Endometrial microvascular endothelial cells (primary cell): ENCODE measurements at regions not wholly inside any gene's neighbourhood (a gene's known extent, or its start where the extent isn't known, plus 50 kb on each side); places are given as distances from the start of the nearest gene placed in this dataset.

Experiments used
- in situ Hi-C: cut with HindIII; loops from 2 replicates; pipeline ENCODE4 v1.10.0; 2017; ENCODE audit warnings: low sequenced_read_pairs, low pct_unique_long_range_greater_than_20kb; ENCODE audit errors: inconsistent ontology term

DNA sequence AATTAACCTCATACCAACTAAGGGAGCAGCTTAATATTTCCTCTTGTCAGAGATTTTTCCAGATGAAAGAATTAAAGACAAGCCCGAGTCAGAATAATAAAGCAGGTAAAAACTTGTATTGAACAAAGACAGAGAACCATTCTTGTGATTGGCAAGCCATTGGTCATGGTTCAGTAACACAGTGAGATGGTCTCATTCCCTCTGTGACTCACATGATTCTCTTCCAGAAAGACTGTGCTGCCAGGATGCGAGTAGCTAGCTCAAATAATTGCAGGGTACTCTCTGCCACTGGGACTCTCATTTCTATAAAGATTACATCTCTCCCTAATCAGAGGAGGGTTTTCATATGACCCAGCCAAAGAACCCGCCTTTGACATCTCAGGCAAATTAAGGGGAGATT is 179.4 kb downstream of the PHLDA1 start:
- in situ Hi-C loops, result no loop called here

DNA sequence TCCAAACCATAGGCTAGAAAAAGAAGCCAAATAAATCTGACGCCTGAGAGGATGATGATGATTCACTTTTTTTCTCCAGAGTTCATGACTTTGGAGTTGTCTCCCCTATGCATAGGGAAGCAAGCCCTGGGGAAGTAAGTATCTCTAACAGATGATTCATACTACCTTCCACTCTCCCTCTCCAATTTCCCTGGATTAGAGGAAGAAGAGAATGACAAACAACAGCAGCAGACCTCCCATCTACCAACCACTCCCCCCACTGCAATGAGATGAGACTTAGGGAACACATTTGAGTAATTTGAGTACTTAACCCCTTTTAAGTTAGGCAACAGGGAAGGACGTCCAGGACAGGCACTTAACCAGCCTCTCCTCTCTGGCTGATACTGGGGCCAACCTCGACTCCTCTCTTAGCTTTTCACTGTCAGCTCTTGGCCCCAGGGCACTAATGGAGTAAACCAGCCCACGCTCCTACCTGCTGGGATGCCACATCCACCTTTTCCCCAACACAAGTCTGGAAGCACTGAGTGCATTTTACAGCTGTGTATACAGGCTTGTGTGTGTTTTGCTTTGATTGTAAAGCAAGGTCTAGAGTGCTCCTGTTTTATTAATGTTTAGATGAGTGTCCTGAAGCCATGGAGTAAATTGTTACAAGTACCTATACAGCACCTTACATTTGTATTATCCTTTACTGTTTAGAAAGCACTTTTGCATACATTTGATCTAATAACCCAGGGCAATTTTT is 180.7 kb downstream of the PHLDA1 start:
- in situ Hi-C loops, result no loop called here

DNA sequence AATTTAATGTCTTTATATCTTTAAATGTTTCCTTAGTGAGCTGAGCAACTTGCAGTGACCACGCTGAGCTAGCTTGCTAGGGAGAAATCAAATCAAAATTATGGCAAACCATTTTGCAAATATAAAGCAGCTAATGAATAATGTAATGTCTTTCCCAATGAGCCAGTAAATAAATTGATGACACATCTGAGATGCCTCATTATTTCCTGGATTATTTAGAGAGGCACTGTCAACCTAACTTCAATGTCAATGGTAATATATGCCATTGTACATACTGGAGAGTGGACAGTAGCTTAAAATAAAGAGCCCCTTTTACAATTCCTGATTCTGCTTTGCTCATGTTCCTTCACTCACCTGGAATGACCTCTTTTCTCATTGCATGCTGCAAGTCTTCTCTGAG is 182.6 kb downstream of the PHLDA1 start:
- in situ Hi-C loops, result no loop called here

DNA sequence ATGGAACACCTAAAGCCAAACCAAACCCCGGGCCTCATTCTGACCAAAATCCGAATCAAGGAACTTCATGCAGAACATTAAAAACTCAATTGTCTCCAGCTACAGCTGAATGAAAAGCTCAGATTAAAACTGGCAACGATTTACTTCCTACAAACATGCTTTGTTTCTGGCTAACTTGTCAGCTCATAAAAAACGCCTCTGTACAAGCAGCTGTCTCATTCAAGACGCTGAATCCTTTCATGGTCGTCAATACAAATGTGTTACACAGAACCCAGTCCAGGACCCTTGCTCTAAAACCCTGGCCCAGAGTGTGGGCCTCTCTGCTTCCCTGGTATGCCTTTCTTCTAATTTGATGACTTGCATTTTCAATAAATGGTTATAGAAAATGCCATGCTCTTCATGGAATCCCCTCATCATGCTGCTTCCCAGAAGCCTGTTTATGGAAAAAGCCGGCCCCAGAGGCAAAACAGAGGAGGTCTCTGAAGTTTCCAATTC is 183.1 kb downstream of the PHLDA1 start:
- in situ Hi-C loops, result no loop called here

DNA sequence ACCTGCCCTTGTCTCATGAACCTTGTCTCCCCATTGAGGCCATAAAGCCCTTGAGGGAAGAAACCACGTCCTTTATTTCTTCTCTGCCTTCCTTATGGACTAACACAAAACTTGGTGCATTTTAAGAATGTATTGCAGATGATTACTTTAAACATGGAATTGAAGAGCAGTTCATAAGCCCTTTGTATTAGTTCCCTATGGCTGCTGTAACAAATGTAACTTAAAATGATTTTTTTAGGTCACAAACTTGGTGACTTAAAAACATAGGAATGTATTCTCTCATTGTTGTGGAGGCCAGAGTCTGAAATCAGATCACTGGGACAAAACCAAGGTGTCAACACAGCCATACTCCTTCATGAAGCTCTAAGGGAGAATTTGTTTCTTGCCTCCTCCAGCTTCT is 185.5 kb downstream of the PHLDA1 start:
- in situ Hi-C loops, result no loop called here

DNA sequence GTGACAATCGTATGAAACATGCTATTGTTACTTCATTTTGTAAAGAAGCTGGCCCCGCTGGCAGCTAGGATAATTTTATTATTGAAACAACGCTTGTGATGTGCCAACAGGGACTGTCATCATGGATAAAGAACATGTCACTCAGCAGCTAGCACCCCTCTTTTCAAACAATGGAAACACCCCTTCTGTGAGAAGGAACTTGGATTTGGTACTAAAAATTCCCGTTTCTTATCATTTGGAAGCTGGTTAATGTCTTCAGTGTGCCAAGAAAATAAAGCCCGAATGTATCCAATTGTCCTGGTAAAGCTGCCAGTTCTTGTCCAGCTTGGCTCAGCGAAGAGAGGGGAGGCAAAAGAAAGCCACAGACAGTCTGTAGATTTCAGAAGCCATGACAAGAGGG is 186.6 kb downstream of the PHLDA1 start:
- in situ Hi-C loops, result no loop called here

DNA sequence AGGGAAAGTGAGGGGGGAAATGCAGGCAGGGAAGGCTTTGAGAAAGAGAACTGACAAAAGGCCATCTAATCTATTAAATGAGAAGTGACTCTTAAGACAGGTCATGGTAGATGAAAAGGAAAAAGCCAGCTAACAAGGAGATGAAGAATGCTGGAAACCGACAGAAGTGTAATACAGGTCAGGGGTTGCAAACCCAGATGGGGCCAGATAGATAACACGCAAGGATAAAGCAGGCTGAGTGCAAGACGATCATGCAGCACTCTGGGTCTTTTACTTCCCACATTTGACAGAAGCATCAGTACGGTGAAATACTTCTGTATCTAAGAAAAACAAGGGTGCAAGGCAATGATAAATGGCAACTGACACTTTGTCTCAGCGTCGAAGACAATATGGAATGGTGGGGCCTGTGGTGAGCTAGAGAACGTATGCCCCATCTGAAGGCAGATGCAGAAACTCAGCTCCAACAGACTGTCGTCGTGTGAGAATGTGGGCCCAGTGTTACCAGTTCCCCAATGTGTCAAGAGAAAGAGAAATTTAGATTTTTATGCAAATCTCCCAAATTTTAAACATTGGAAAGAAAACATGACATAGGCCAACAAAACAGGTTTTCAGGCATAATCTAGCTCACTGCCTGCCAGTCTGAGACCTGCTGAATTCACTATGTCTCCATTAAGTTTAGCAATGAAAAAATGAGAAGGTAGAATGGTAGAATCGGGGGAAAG is 187.4 kb downstream of the PHLDA1 start:
- in situ Hi-C loops, result no loop called here

DNA sequence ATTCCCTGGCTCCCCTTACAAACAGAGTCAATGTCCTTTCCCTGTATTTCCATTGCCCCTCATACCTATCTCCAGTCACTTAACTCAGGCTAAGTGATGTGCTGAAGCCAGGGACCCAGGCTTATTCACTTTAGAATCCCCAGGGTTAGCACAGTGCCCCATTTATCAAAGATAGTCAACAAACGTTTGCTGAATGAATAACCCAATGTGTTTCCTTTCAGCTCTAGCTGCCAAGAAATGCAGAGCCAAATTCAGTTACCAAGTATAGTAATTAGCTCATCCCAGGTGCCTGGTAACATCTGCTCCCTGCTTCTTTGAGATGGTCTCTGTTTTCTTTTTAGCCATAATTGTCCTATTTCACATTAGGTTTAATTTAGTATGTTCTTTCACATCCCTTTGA is 189.5 kb downstream of the PHLDA1 start:
- in situ Hi-C loops, result no loop called here

DNA sequence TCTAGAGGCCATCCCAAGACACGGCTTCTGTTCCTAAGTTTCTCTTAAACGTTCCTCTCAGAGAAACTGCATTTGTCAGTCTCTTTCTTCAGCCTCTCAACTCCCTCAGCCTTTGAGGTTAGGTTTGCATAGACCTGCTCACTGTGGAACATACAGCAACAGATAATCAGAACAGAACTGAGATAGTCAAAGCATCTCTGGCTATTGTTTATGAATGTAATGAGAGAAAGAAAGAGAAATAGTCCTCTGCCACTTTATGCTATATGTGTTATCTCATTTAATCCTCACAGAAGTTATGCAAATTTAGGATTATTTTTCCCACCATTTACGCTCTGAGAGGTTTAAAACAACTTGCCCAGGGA is 190.6 kb downstream of the PHLDA1 start:
- in situ Hi-C loops, result no loop called here

DNA sequence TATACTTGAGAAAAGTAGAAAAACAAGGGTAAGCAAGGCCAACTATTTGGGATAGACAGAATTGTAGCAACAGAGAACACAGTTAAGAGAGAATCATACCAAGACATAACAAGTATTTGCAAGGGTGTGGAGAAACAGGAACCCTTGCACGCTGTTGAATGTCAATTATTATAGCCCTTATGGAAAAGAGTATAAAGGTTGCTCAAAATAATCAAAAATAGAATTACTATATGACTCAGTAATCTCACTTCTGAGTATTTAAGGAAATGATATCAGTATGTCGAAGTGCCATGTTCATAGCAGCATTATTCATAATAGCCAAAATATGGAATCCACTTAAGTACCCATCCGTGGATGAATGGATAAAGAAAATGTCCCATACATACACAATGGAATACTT is 193.3 kb downstream of the PHLDA1 start:
- in situ Hi-C loops, result no loop called here

DNA sequence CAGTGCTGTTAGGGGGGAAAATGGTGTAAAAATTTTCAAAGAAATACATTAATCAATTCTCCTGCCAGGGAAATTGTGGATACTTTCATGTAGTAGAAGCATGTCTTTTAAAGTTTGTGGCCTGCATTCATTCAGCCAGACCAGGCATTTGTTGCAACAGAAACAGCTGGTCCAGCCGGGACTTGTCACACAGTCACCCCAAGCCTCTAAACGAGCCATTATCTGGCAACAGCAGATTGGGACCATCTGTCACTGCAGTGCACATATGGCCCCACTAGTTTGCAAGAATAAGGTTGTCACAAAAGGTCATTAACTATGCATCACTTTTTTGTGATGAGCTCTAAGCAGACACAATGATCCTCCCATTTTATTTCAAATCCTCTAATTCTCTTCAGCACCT is 193.9 kb downstream of the PHLDA1 start:
- in situ Hi-C loops, result no loop called here

DNA sequence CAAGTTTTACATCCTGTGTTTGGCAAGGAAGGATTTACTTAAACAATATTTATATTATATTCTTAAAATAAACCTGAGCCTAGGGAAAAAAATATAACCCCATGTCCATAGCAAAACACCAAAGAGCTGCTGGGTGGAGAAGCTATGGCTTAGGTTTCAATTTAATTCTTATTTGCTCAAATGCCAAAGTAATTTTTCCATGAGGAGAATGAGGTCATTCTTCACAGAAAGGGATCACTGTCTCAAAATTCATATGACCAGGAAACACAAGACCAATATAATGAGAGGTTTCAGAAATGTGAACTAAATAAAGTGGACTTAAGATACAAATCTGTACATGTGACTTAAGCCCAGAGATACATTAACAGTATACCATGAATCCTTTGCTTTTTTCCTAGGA is 195.0 kb downstream of the PHLDA1 start:
- in situ Hi-C loops, result no loop called here

DNA sequence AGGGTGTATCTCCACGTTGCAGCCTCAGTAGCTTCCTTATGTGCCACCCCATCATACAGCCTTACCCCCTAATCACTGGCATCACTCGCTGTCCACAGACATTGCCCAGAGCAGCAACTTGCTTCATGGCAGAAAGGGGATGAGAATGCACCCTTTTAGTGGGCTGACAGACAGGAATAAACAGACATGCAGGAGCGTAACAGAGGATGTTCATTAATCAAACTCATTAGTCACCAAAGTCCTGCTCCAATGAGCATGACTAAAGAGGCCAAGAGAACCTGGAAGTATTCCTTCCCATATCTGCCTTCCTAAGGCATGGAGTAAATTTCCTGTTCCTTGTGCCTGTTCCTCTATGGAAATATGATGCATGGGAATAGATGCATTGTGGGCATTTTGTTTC is 197.0 kb downstream of the PHLDA1 start:
- in situ Hi-C loops, result no loop called here

DNA sequence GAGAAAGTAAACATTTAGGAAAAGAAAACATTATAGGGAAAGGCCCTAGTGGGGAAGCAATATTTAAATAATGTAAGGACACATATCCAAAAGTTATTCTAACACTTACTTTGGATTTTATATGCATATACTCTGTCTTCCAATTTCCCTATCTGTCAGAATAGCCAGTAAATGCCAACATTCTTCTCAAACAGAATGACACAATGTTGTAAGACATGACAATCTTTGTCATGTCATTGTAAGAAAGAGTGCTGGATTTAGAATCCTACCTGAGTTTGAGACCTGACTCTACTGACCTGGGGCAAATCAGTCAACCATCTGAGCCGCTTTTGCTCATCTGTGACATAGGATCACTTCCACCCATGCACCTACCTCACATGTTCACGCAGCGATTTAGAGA is 198.3 kb downstream of the PHLDA1 start:
- in situ Hi-C loops, result no loop called here

DNA sequence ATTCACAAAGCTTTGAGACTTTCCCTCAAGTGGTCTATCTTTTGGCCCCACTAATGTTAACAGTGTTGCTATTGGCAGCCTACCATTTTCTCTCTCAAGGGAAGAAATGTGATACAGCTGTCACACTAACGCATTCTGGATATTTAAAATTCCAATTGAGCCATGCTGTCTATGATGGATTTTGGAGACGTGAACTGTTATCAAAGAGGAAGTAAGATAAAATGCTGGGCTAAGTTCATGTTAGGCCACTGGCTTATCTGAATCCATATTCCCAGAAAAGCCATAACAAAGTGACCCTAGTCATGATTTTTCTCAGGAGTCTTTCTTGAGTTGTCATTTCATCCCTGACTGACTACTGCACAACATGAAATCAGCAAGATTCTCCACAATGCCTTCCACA is 200.2 kb downstream of the PHLDA1 start:
- in situ Hi-C loops, result no loop called here

DNA sequence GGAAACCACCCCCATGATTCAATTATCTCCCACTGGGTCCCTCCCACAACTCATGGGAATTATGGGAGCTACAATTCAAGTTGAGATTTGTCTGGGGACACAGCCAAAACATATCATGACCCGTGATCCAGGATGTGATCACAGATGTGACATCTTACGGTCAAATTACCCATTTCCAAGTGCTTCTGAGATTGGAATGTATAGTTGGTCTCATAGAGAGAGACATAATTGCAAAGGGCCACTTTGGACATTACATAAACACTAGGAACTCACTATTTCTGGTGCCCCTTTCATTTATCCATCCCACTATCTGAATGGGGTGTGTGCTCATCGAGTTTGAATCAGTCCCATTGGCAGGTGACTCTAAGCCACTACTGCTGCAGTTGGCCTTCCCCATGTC is 204.5 kb downstream of the PHLDA1 start:
- in situ Hi-C loops, result no loop called here

DNA sequence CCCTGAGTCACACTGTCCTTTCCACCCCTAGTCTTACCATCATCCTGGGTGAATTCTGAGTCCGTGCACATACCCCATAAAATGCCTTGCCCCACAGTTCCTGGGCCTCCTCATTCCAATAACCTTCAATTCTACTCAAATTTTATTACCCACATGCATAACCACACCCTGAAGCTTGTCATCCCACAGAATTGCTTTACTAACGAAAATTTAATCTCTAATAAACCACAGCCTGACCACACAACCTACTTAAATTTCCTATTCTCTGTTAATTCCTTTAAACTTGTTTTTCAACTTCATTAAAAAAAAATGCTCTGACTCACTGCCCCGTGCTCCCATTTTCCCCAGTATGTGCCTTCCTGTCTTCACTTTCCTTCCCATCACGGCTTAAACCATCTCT is 205.9 kb downstream of the PHLDA1 start:
- in situ Hi-C loops, result no loop called here

DNA sequence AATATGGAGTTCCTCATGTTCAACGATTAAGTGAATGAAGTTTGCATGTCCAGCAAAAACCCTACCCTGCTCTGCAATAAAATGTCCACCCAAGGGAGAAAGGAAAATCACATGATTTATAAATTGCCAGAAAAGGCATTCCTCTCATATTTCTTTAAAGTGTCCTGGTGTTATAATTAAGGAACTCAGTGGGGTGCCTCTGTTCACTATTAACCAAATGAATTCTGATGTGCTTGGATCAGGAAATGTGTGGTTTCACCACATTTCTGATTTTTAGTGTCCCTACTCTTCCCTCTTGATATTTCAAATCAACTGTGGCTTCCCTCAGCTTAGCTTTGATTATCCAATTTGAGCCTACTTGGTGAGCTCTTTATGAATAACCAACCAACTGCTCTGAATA is 208.1 kb downstream of the PHLDA1 start:
- in situ Hi-C loops, result no loop called here

DNA sequence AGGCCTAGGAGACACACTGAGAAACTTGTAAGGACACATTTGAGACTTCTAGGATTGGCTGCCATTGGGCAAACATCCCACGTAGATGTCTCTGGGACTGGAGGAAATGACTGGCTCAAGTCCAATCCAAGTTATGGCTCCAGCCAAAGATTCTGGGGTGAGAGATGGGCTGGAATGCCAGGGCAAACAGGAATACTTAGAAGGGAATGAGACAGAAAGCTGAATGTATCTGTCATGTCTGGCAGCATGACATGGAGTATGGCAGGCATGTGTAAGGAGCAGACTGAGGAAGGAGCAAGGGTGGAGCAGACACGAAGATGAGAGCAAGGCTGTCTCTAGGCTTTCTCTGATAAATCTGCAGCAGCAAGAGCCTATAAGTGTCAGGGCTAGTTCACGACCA is 209.2 kb downstream of the PHLDA1 start:
- in situ Hi-C loops, result no loop called here

DNA sequence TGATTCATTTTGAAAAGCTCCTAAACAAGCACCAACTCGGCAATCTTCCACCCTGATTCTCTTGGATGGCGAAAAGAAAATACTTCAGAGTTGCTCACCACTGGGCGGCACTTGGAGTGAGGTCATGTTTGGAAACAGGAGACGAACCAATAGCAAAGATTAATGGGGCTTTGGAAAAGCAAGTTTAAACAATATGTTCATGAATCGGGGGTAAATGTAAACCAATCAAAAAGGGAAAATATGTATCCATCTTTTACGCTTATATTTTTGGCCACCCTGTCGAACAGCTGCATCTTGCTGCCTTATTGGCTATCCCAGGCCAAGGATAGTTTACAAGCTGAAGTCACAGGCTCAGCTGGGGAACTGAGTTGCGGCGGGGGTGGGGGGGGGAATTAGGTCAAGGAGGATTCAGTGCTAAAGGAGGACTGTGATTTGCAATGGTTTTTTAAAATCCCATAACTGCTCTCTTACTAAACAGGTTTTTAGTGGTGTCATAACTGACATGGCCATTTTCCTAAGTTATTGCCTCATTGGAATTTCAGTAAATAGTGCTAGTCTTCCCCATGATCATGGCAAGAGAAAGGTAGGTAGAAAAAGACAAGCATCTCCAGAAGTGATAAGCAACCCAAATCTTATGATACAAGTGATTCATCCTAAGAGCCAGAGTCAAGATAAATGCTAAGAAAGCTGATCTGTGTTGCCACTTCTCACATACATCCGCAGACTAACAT is 210.6 kb downstream of the PHLDA1 start:
- in situ Hi-C loops, result no loop called here
